ENCODE measurements at regions not wholly inside any gene's neighbourhood (a gene's known extent, or its start where the extent isn't known, plus 50 kb on each side); places are given as distances from the start of the nearest gene placed in this dataset.

DNA sequence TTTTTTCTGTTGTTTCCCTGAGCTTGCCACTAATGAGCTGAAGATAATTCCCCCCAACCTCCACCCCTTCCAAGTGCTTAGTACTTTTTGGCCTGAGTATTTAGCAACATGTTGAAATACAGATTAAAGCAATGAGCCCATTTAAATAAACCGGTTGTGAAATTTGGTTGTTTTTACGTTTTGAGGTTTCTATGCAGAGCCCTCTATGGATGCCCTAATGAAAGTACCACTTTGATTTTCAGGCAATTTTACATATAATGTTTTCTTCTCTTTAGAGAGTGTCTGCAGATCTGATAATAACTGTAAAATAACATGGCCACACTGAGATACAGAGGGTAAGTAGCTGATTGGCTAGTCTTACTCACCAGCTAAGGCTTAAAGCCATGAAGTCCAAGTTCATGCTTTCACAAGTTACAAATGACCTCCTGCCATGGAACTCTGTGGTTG lies 139.4 kb upstream of the SLC7A14 start:
- FAIRE-seq, result peak; percentile 26

More for the DNA sequence above, 139.4 kb upstream of the SLC7A14 start:
- no peaks in the 10 kb centered on the region for H3K36me3 ChIP-seq (ENCODE audit: control insufficient read depth in 2 of 2, extremely low read depth in 1 of 2, insufficient read depth in 2 of 2, low read length in 2 of 2)
- H4K20me1 ChIP-seq (replicated peaks; ENCODE audit: control insufficient read depth, extremely low read depth, insufficient read depth, low read length), result no peaks in the 10 kb centered on the region
- no peaks in the 10 kb centered on the region for H3K27me3 ChIP-seq (ENCODE audit: control insufficient read depth in 2 of 2, insufficient read depth in 2 of 2, low read length in 2 of 2)
- TF ChIP-seq MAX (IDR thresholded peaks at IDR 0.05; ENCODE audit: insufficient read depth, insufficient read length) (no peak), EZH2 (IDR thresholded peaks at IDR 0.05; ENCODE audit: borderline replicate concordance, low read depth, low read length, severe bottlenecking) (no peak), POLR2AphosphoS5 (IDR thresholded peaks at IDR 0.05; ENCODE audit: insufficient read depth, low read depth, low read length) (no peak), FOS (IDR thresholded peaks at IDR 0.05; ENCODE audit: borderline replicate concordance, insufficient read depth, low read length) (no peak), JUN (IDR thresholded peaks at IDR 0.05; ENCODE audit: borderline replicate concordance, insufficient read depth, insufficient read length, low read depth) (no peak), GATA2 (IDR thresholded peaks at IDR 0.05; ENCODE audit: insufficient read depth, insufficient read length, low read depth, low read length) (no peak), MYC (IDR thresholded peaks at IDR 0.05; ENCODE audit: low read depth, low read length) (no peak), POLR2A (IDR thresholded peaks at IDR 0.05; ENCODE audit: low read depth, low read length) (no peak)
- TF ChIP-seq, protein P1, sequence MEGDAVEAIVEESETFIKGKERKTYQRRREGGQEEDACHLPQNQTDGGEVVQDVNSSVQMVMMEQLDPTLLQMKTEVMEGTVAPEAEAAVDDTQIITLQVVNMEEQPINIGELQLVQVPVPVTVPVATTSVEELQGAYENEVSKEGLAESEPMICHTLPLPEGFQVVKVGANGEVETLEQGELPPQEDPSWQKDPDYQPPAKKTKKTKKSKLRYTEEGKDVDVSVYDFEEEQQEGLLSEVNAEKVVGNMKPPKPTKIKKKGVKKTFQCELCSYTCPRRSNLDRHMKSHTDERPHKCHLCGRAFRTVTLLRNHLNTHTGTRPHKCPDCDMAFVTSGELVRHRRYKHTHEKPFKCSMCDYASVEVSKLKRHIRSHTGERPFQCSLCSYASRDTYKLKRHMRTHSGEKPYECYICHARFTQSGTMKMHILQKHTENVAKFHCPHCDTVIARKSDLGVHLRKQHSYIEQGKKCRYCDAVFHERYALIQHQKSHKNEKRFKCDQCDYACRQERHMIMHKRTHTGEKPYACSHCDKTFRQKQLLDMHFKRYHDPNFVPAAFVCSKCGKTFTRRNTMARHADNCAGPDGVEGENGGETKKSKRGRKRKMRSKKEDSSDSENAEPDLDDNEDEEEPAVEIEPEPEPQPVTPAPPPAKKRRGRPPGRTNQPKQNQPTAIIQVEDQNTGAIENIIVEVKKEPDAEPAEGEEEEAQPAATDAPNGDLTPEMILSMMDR (IDR thresholded peaks at IDR 0.05; ENCODE audit: extremely low read depth in 1 of 2, insufficient read depth in 1 of 2, low read depth in 1 of 2, low read length in 2 of 2), result no peak
- intact Hi-C loops (cut with micrococcal nuclease), result no loop called here
- H2AFZ ChIP-seq (ENCODE audit: low read depth, low read length), result no peak overlapping the region
- no peaks in the 10 kb centered on the region for H3K79me2 ChIP-seq (ENCODE audit: control insufficient read depth, insufficient read depth, low read length)
- dilution Hi-C loops (cut with MboI; ENCODE audit: extremely low pct_ligation_motif_present, low sequenced_read_pairs), result no loop called here
- no peak overlapping the region for H3K27ac ChIP-seq (ENCODE audit: insufficient read depth, low read depth, low read length)
- no peak overlapping the region for H3K4me3 ChIP-seq (replicated peaks in 1 of 3; ENCODE audit: insufficient read depth in 1 of 3, low read depth in 1 of 3, low read length in 3 of 3)
- no peaks in the 10 kb centered on the region for H3K9me3 ChIP-seq (replicated peaks; ENCODE audit: control insufficient read depth, insufficient read depth, low read length)
- ChIA-PET POLR2A (no interaction called here), CTCF (interaction anchor here (1.1 to 2.6 kb wide), 6 partner anchors 8 to 140 kb away, joined by 3 to 12 read pairs (median 6); no protein-coding TSS in a partner anchor)
- H3K9me1 ChIP-seq (replicated peaks; ENCODE audit: control insufficient read depth, extremely low read depth, insufficient read depth, low read length), result no peaks in the 10 kb centered on the region
- no peak overlapping the region for H3K4me2 ChIP-seq (ENCODE audit: insufficient read depth, low read length)
- no peak for DNase-seq (ENCODE audit: low read depth, low spot score)
- BruUV-seq (replicated peaks), result no TSS peak
- H3K4me1 ChIP-seq (ENCODE audit: control insufficient read depth, extremely low read depth, insufficient read depth, low read length), result peaks cover 22% of the 10 kb centered on the region
- no peak overlapping the region for H3K9ac ChIP-seq (replicated peaks; ENCODE audit: extremely low read depth, insufficient read depth, low read length)
